ENCODE measurements at regions not wholly inside any gene's neighbourhood (a gene's known extent, or its start where the extent isn't known, plus 50 kb on each side); places are given as distances from the start of the nearest gene placed in this dataset.

DNA sequence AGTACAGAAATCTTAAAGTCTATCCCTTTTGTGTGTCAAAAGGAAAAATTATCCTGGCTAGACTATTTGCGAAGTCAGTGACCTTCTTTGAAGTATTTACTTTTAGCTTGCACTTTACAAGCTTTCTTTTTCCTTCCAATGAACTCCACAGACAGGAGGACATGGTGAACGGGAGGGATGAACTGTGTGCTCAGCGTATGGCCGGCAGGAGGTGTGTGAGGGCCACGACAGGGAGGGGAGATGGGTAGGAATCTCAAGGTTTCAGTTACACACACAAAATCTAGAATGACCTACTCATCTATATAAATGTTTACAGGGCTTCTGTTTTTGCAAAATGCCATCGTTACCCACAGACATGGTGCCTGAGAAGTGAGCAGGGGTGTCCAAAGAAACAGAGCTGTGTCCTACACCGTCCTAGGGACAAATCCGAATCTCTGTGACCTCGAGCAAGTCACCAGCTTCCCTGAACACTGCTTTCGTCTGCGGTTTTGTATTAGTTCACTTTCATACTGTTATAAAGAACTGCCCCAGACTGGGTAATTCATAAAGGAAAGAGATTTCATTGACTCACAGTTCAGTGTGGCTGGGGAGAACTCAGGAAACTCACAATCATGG lies 537.2 kb downstream of the LIG4 start:
- TF ChIP-seq POLR2AphosphoS5 (IDR thresholded peaks at IDR 0.05; ENCODE audit: borderline replicate concordance, low read depth, low read length) (no peak), EZH2 (IDR thresholded peaks at IDR 0.05) (no peak), FOXP2 (optimal IDR thresholded peaks at IDR 0.05; ENCODE audit: control extremely low read depth, extremely low read length, insufficient read depth) (no peak)

Data from SK-N-MC (cell line).